SK-N-SH (cell line): ENCODE measurements at regions not wholly inside any gene's neighbourhood (a gene's known extent, or its start where the extent isn't known, plus 50 kb on each side); places are given as distances from the start of the nearest gene placed in this dataset.

Experiments used
- CTCF ChIA-PET: fragments of 300-600, 350-600 bp; formaldehyde crosslinking; extraction: SDS; loops from one replicate; lab custom pipeline; 2021; lab: Yijun Ruan, JAX
- POLR2A ChIA-PET: fragments of 350-600 bp; sonication (Branson Sonifier 250); formaldehyde crosslinking; extraction: SDS; loops from one replicate; lab custom pipeline; 2020; ENCODE audit warnings: antibody characterized with exemption, inconsistent platforms; lab: Yijun Ruan, JAX
- DNase-seq: peaks from one replicate; pipeline ENCODE4 v3.0.0; 2012
- H2AFZ ChIP-seq: fragments of 200-600 bp; sonication (generic); 2 replicates; pipeline ENCODE4 v1.8.1; 2016; ENCODE audit warnings: antibody characterized with exemption, mild to moderate bottlenecking, low read depth
- H3F3A ChIP-seq: fragments of 200-600 bp; sonication (generic); replicated peaks from 2 replicates; pipeline ENCODE3; 2016; ENCODE audit warnings: antibody characterized with exemption, mild to moderate bottlenecking; ENCODE audit not compliant: insufficient read depth
- H3K27ac ChIP-seq, 2 experiments: fragments of 200-500 bp in 1 of 2; fragments of 200-600 bp in 1 of 2; sonication (Bioruptor generic) in 1 of 2; sonication (generic), shearing (Covaris generic) in 1 of 2; 2 replicates each; pipeline versions ENCODE4 v1.5.1 to v1.6.1; 2014 to 2016; ENCODE audit warnings: low read depth in 2 of 2, inconsistent platforms in 1 of 2, low read length in 1 of 2, mild to moderate bottlenecking in 1 of 2, mixed read lengths in 1 of 2
- H3K27me3 ChIP-seq: fragments of 200-600 bp; sonication (generic), shearing (Covaris generic); 2 replicates; pipeline ENCODE4 v1.6.1; 2016; ENCODE audit warnings: mixed run types; ENCODE audit not compliant: insufficient read depth
- H3K36me3 ChIP-seq, 2 experiments: fragments of 200-500 bp in 1 of 2; fragments of 200-600 bp in 1 of 2; sonication (Bioruptor generic) in 1 of 2; sonication (generic) in 1 of 2; replicated peaks in 1 of 2; 2 replicates each; pipeline versions ENCODE3 to v1.5.1; 2014 to 2016; ENCODE audit warnings: low read length in 1 of 2, mild to moderate bottlenecking in 1 of 2; ENCODE audit not compliant: insufficient read depth in 2 of 2, control insufficient read depth in 1 of 2
- H3K4me1 ChIP-seq, 2 experiments: fragments of 200-500 bp in 1 of 2; fragments of 200-600 bp in 1 of 2; sonication (Bioruptor generic) in 1 of 2; sonication (generic), shearing (Covaris generic) in 1 of 2; 2 replicates each; pipeline versions ENCODE4 v1.5.1 to v1.6.1; 2014 to 2016; ENCODE audit warnings: low read depth in 1 of 2, low read length in 1 of 2, mixed run types in 1 of 2; ENCODE audit not compliant: insufficient read depth in 2 of 2, control insufficient read depth in 1 of 2
- H3K4me2 ChIP-seq: fragments of 200-600 bp; sonication (generic), shearing (Covaris generic); 2 replicates; pipeline ENCODE4 v1.6.1; 2017; ENCODE audit warnings: mixed run types
- H3K4me3 ChIP-seq, 2 experiments: fragments of 200-500 bp in 1 of 2; fragments of 200-600 bp in 1 of 2; sonication (Bioruptor generic) in 1 of 2; sonication (generic), shearing (Covaris generic) in 1 of 2; 2 replicates each; pipeline versions ENCODE4 v1.5.1 to v1.8.1; 2014 to 2016; ENCODE audit warnings: low read depth in 2 of 2, inconsistent platforms in 1 of 2, low read length in 1 of 2, mild to moderate bottlenecking in 1 of 2, mixed read lengths in 1 of 2, moderate library complexity in 1 of 2
- H3K79me2 ChIP-seq: fragments of 200-600 bp; sonication (generic); 2 replicates; pipeline ENCODE4 v1.8.1; 2017; ENCODE audit warnings: mild to moderate bottlenecking; ENCODE audit not compliant: insufficient read depth
- H3K9ac ChIP-seq: fragments of 200-600 bp; sonication (generic); 2 replicates; pipeline ENCODE4 v1.6.1; 2017; ENCODE audit warnings: mixed run types
- H3K9me2 ChIP-seq: fragments of 200-600 bp; sonication (generic); 2 replicates; pipeline ENCODE4 v1.6.1; 2017; ENCODE audit warnings: mixed run types
- H3K9me3 ChIP-seq: fragments of 200-600 bp; sonication (generic); 2 replicates; pipeline ENCODE4 v1.6.1; 2017; ENCODE audit warnings: mixed run types, mild to moderate bottlenecking, moderate library complexity
- H4K20me1 ChIP-seq: fragments of 200-600 bp; sonication (generic); 2 replicates; pipeline ENCODE4 v1.6.1; 2017; ENCODE audit warnings: mild to moderate bottlenecking, mixed run types; ENCODE audit not compliant: insufficient read depth
- FOXM1 ChIP-seq: IDR thresholded peaks from 2 replicates; pipeline ENCODE4 v1.4.0; 2012; ENCODE audit warnings: low read depth, mild to moderate bottlenecking
- GABPA ChIP-seq: IDR thresholded peaks from 2 replicates; pipeline ENCODE4 v1.4.0; 2012; ENCODE audit warnings: low read depth, mild to moderate bottlenecking
- JUND ChIP-seq: IDR thresholded peaks from 2 replicates; pipeline ENCODE4 v1.4.0; 2012
- MEF2A ChIP-seq: IDR thresholded peaks from 2 replicates; pipeline ENCODE4 v1.4.0; 2012; ENCODE audit warnings: low read depth, borderline replicate concordance
- MXI1 ChIP-seq: IDR thresholded peaks from 2 replicates; pipeline ENCODE4 v1.6.1; 2012; ENCODE audit warnings: mild to moderate bottlenecking, low read depth, low read length, improper control_type of control experiment
- NRF1 ChIP-seq: IDR thresholded peaks from 2 replicates; pipeline ENCODE4 v1.6.1; 2012; ENCODE audit warnings: low read depth, mild to moderate bottlenecking, low read length
- POLR2AphosphoS5 ChIP-seq: IDR thresholded peaks from 2 replicates; pipeline ENCODE4 v1.6.1; 2012; ENCODE audit warnings: low read depth, low read length
- RAD21 ChIP-seq: IDR thresholded peaks from 2 replicates; pipeline ENCODE4 v1.6.1; 2012; ENCODE audit warnings: mild to moderate bottlenecking, low read length
- RCOR1 ChIP-seq: fragments of 150-350 bp; IDR thresholded peaks from 2 replicates; pipeline ENCODE4 v1.6.1; 2017; ENCODE audit warnings: antibody characterized with exemption, low read length
- SMC3 ChIP-seq: IDR thresholded peaks from 2 replicates; pipeline ENCODE4 v1.6.1; 2012; ENCODE audit warnings: low read depth, low read length, improper control_type of control experiment
- TAF1 ChIP-seq: IDR thresholded peaks from 2 replicates; pipeline ENCODE4 v1.6.1; 2012; ENCODE audit warnings: low read depth, mild to moderate bottlenecking, low read length, moderate library complexity, borderline replicate concordance
- WGBS: methylation state at CpG from one replicate; pipeline ENCODE4 v1.1.6; 2017; ENCODE audit warnings: low lambda C conversion rate; 5-methylcytosine and 5-hydroxymethylcytosine counted together
- TF ChIP-seq, protein P1 (sequence below): IDR thresholded peaks from 2 replicates; pipeline ENCODE4; 2012
- TF ChIP-seq, protein P2 (sequence below): fragments of 200-600 bp; sonication (generic); IDR thresholded peaks from 2 replicates; pipeline ENCODE4 v1.6.1; 2017; ENCODE audit warnings: antibody characterized with exemption, mild to moderate bottlenecking, moderate library complexity
- TF ChIP-seq, protein P3 (sequence below): IDR thresholded peaks from 2 replicates; pipeline ENCODE4 v1.4.0; 2012; ENCODE audit warnings: low read depth, borderline replicate concordance
- TF ChIP-seq, protein P4 (sequence below): fragments of 150-350 bp; IDR thresholded peaks from 2 replicates; pipeline ENCODE4 v1.6.1; 2016; ENCODE audit warnings: mild to moderate bottlenecking, low read depth, low read length
- TF ChIP-seq, protein P5 (sequence below): fragments of 150-350 bp; IDR thresholded peaks from 2 replicates; pipeline ENCODE4 v1.6.1; 2017; ENCODE audit warnings: antibody characterized with exemption, low read length, low read depth, borderline replicate concordance

DNA sequence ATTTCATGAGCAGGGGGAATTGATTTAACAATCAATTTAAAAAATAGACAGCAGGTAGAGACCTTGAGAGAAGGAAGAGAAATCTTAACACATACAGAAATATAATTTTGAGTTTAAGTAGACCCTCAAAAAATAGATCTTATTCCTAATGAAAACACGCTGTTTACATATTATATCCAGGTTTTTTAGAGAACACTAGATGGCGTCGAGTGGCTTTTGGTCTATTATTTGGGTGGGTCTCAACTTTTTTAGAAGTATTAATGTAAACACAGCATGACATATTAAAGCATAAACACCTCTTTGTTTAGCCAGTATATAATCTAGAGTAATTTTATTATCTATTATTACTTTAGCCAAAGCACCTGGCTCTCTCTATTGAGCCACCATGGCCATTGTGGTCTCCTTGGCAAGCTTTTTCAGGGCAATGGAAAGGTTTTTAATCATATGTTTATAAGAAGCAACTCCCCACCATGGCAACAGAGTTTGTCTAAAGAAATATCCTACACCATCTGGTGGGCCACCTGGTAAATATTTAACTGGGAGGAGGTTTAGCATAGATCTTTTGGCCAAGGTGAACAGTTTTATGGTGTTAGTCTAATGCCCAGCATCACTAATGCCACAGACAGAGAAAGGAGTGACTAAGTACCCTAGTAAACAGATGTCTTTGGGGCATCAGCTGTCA lies 59.7 kb upstream of the PRSS1 start:
- DNase-seq = no peak
- WGBS = 34% methylated on average over 3 of the region's 3 CpGs
- no peaks in the 10 kb centered on the region for H3K9me3 ChIP-seq
- no peak overlapping the region for H2AFZ ChIP-seq
- no peaks in the 10 kb centered on the region for H3F3A ChIP-seq
- H3K9me2 ChIP-seq = no peaks in the 10 kb centered on the region
- H3K27ac ChIP-seq = no peak overlapping the region
- H3K79me2 ChIP-seq = no peaks in the 10 kb centered on the region
- H3K36me3 ChIP-seq = no peaks in the 10 kb centered on the region
- POLR2A ChIA-PET = no interaction called here
- no peaks in the 10 kb centered on the region for H3K4me1 ChIP-seq
- H3K27me3 ChIP-seq = no peaks in the 10 kb centered on the region
- CTCF ChIA-PET = interaction anchor here (1.0 to 6.0 kb wide), 9 partner anchors 13 to 250 kb away, joined by 3 to 32 read pairs (median 6); no protein-coding TSS in a partner anchor
- H3K4me3 ChIP-seq = no peak overlapping the region
- no peak for TF ChIP-seq POLR2AphosphoS5
- no peak for TF ChIP-seq FOXM1
- TF ChIP-seq, protein P1, sequence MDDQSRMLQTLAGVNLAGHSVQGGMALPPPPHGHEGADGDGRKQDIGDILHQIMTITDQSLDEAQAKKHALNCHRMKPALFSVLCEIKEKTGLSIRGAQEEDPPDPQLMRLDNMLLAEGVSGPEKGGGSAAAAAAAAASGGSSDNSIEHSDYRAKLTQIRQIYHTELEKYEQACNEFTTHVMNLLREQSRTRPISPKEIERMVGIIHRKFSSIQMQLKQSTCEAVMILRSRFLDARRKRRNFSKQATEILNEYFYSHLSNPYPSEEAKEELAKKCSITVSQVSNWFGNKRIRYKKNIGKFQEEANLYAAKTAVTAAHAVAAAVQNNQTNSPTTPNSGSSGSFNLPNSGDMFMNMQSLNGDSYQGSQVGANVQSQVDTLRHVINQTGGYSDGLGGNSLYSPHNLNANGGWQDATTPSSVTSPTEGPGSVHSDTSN = no peak
- no peak for TF ChIP-seq MXI1
- TF ChIP-seq TAF1 = no peak
- TF ChIP-seq, protein P2, sequence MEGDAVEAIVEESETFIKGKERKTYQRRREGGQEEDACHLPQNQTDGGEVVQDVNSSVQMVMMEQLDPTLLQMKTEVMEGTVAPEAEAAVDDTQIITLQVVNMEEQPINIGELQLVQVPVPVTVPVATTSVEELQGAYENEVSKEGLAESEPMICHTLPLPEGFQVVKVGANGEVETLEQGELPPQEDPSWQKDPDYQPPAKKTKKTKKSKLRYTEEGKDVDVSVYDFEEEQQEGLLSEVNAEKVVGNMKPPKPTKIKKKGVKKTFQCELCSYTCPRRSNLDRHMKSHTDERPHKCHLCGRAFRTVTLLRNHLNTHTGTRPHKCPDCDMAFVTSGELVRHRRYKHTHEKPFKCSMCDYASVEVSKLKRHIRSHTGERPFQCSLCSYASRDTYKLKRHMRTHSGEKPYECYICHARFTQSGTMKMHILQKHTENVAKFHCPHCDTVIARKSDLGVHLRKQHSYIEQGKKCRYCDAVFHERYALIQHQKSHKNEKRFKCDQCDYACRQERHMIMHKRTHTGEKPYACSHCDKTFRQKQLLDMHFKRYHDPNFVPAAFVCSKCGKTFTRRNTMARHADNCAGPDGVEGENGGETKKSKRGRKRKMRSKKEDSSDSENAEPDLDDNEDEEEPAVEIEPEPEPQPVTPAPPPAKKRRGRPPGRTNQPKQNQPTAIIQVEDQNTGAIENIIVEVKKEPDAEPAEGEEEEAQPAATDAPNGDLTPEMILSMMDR = peak; percentile 39
- TF ChIP-seq RAD21 = peak; percentile 31; the same call in 1 of the 2 replicates
- TF ChIP-seq MEF2A = no peak
- no peaks in the 10 kb centered on the region for H4K20me1 ChIP-seq
- H3K4me2 ChIP-seq = no peak overlapping the region
- no peak overlapping the region for H3K9ac ChIP-seq

DNA sequence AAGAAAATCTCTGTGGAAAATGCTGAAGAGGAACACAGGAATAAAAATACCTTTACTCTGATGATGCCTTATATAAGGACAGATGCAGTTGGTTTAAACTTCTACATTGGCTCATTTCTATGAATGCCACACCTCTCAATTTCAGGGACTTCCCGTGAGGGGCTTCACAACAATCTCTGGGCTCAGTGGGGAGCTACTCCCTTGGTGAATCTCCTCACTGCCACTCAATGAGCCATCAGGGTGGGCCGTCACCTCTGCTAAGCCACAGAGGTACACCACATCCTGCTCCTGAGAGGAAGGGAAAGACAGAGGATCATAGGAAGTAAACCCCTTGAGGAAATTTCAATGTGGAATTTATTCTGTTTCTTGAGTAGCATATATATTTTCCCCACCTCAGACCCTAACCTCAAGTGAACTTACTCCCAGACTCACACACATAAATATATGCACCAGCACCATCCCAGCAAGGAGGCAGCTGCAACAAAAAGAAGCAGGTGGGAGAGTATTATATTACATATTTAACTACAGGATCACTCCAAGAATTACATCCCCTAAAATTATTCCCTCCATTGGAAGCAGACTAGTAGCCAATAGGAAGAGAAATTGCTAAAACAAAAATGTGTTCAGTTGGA lies 63.3 kb upstream of the PRSS1 start:
- ChIA-PET CTCF (interaction anchor here (0.9 to 2.6 kb wide), 3 partner anchors 22 to 151 kb away, joined by 3 to 11 read pairs (median 4); no protein-coding TSS in a partner anchor), POLR2A (no interaction called here)
- H3F3A ChIP-seq = no peaks in the 10 kb centered on the region
- no peak overlapping the region for H3K4me2 ChIP-seq
- H3K4me3 ChIP-seq = no peak overlapping the region
- no peaks in the 10 kb centered on the region for H3K27me3 ChIP-seq
- H2AFZ ChIP-seq = no peak overlapping the region
- H3K9me3 ChIP-seq = no peaks in the 10 kb centered on the region
- no peaks in the 10 kb centered on the region for H3K9me2 ChIP-seq
- H4K20me1 ChIP-seq = no peaks in the 10 kb centered on the region
- H3K27ac ChIP-seq = no peak overlapping the region
- DNase-seq = no peak
- no peaks in the 10 kb centered on the region for H3K36me3 ChIP-seq
- no peaks in the 10 kb centered on the region for H3K79me2 ChIP-seq
- WGBS = 21% methylated on average over 2 of the region's 2 CpGs
- H3K4me1 ChIP-seq = no peaks in the 10 kb centered on the region
- no peak overlapping the region for H3K9ac ChIP-seq
- TF ChIP-seq, protein P2 = no peak
- no peak for TF ChIP-seq GABPA
- TF ChIP-seq, protein P3, sequence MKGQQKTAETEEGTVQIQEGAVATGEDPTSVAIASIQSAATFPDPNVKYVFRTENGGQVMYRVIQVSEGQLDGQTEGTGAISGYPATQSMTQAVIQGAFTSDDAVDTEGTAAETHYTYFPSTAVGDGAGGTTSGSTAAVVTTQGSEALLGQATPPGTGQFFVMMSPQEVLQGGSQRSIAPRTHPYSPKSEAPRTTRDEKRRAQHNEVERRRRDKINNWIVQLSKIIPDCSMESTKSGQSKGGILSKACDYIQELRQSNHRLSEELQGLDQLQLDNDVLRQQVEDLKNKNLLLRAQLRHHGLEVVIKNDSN = no peak
- TF ChIP-seq, protein P1 = no peak
- TF ChIP-seq NRF1 = no peak
- no peak for TF ChIP-seq MEF2A
- TF ChIP-seq, protein P4, sequence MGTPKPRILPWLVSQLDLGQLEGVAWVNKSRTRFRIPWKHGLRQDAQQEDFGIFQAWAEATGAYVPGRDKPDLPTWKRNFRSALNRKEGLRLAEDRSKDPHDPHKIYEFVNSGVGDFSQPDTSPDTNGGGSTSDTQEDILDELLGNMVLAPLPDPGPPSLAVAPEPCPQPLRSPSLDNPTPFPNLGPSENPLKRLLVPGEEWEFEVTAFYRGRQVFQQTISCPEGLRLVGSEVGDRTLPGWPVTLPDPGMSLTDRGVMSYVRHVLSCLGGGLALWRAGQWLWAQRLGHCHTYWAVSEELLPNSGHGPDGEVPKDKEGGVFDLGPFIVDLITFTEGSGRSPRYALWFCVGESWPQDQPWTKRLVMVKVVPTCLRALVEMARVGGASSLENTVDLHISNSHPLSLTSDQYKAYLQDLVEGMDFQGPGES = no peak
- TF ChIP-seq, protein P5, sequence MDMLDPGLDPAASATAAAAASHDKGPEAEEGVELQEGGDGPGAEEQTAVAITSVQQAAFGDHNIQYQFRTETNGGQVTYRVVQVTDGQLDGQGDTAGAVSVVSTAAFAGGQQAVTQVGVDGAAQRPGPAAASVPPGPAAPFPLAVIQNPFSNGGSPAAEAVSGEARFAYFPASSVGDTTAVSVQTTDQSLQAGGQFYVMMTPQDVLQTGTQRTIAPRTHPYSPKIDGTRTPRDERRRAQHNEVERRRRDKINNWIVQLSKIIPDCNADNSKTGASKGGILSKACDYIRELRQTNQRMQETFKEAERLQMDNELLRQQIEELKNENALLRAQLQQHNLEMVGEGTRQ = no peak
- no peak for TF ChIP-seq RCOR1
- no peak for TF ChIP-seq SMC3
- TF ChIP-seq JUND = no peak
- TF ChIP-seq RAD21 = no peak
